Liver (tissue), 8 donors: ENCODE measurements at regions not wholly inside any gene's neighbourhood (a gene's known extent, or its start where the extent isn't known, plus 50 kb on each side); places are given as distances from the start of the nearest gene placed in this dataset.

Experiments used
- DNase-seq: peaks from one replicate; pipeline ENCODE4 v3.0.0-alpha.2; 2017; ENCODE audit warnings: low spot score
- H3K27ac ChIP-seq, 2 donors: one replicate each; pipeline ENCODE4 v1.7.0; 2013; ENCODE audit warnings: inconsistent platforms in 2 of 2, low read length in 2 of 2, control low read depth in 1 of 2, low read depth in 1 of 2, mild to moderate bottlenecking in 1 of 2
- H3K27me3 ChIP-seq, 4 donors: one replicate each; pipeline versions ENCODE4 v1.6.1 to v1.7.0; 2013; ENCODE audit warnings: low read length in 3 of 4, inconsistent platforms in 1 of 4, mild to moderate bottlenecking in 1 of 4, moderate library complexity in 1 of 4; ENCODE audit not compliant: control insufficient read depth in 4 of 4, insufficient read depth in 4 of 4
- H3K36me3 ChIP-seq, 4 donors: one replicate each; pipeline versions ENCODE4 v1.6.1 to v1.7.0; 2013; ENCODE audit warnings: low read length in 3 of 4, mild to moderate bottlenecking in 3 of 4, low read depth in 1 of 4, moderate library complexity in 1 of 4; ENCODE audit not compliant: control insufficient read depth in 4 of 4, insufficient read depth in 3 of 4
- H3K4me1 ChIP-seq, 4 donors: one replicate each; pipeline versions ENCODE4 v1.6.1 to v1.7.0; 2013; ENCODE audit warnings: low read length in 3 of 4, mild to moderate bottlenecking in 3 of 4, moderate library complexity in 1 of 4; ENCODE audit not compliant: control insufficient read depth in 4 of 4, insufficient read depth in 4 of 4
- H3K4me3 ChIP-seq, 3 donors: one replicate each; pipeline versions ENCODE4 v1.6.1 to v1.7.0; 2013; ENCODE audit warnings: low read length in 3 of 3, control low read depth in 1 of 3, low read depth in 1 of 3, mild to moderate bottlenecking in 1 of 3
- H3K9ac ChIP-seq, 2 donors: one replicate each; pipeline ENCODE4 v1.7.0; 2013; ENCODE audit warnings: low read length in 2 of 2, mild to moderate bottlenecking in 2 of 2, moderate library complexity in 2 of 2, control low read depth in 1 of 2, low read depth in 1 of 2
- H3K9me3 ChIP-seq, 4 donors: one replicate each; pipeline versions ENCODE4 v1.6.1 to v1.7.0; 2013; ENCODE audit warnings: low read length in 3 of 4; ENCODE audit not compliant: control insufficient read depth in 4 of 4
- ATF3 ChIP-seq: IDR thresholded peaks from 2 replicates; pipeline ENCODE4 v1.6.1; 2016; ENCODE audit warnings: antibody characterized with exemption
- CTCF ChIP-seq: fragments of 150-350 bp; IDR thresholded peaks from 2 replicates; pipeline ENCODE4 v1.5.1; 2017; ENCODE audit warnings: improper control_type of control experiment, low read depth, low read length; ENCODE audit not compliant: missing input control
- EGR1 ChIP-seq, 2 donors: IDR thresholded peaks; 2 replicates each; pipeline ENCODE4 v1.6.1; 2016 to 2018; ENCODE audit warnings: antibody characterized with exemption in 2 of 2, low read depth in 2 of 2
- FOXA1 ChIP-seq: IDR thresholded peaks from 2 replicates; pipeline ENCODE4 v1.6.1; 2016; ENCODE audit warnings: antibody characterized with exemption
- FOXA2 ChIP-seq: IDR thresholded peaks from 2 replicates; pipeline ENCODE4 v1.6.1; 2016; ENCODE audit warnings: antibody characterized with exemption
- GABPA ChIP-seq, 2 donors: IDR thresholded peaks in 1 of 2; conservative IDR thresholded peaks in 1 of 2; 2 replicates each; pipeline ENCODE4 v1.6.1; 2016; ENCODE audit warnings: antibody characterized with exemption in 2 of 2, mild to moderate bottlenecking in 1 of 2, moderate library complexity in 1 of 2
- HNF4A ChIP-seq, 2 donors: conservative IDR thresholded peaks; 2 replicates each; pipeline ENCODE4 v1.6.1; 2016; ENCODE audit warnings: antibody characterized with exemption in 2 of 2, mild to moderate bottlenecking in 2 of 2
- HNF4G ChIP-seq: IDR thresholded peaks from 2 replicates; pipeline ENCODE4 v1.6.1; 2016; ENCODE audit warnings: antibody characterized with exemption
- JUND ChIP-seq, 2 donors: IDR thresholded peaks; 2 replicates each; pipeline ENCODE4 v1.6.1; 2016; ENCODE audit warnings: antibody characterized with exemption in 2 of 2
- MAX ChIP-seq: IDR thresholded peaks from 2 replicates; pipeline ENCODE4 v1.6.1; 2016; ENCODE audit warnings: antibody characterized with exemption
- NR2F2 ChIP-seq: IDR thresholded peaks from 2 replicates; pipeline ENCODE4 v1.6.1; 2016; ENCODE audit warnings: antibody characterized with exemption
- RAD21 ChIP-seq, 2 donors: IDR thresholded peaks; 2 replicates each; pipeline ENCODE4 v1.6.1; 2016; ENCODE audit warnings: antibody characterized with exemption in 2 of 2, mild to moderate bottlenecking in 2 of 2
- REST ChIP-seq: IDR thresholded peaks from 2 replicates; pipeline ENCODE4 v1.6.1; 2016; ENCODE audit warnings: antibody characterized with exemption, mild to moderate bottlenecking
- RXRA ChIP-seq, 2 donors: IDR thresholded peaks; 2 replicates each; pipeline ENCODE4 v1.6.1; 2017 to 2018; ENCODE audit warnings: antibody characterized with exemption in 2 of 2, mild to moderate bottlenecking in 1 of 2
- SP1 ChIP-seq: IDR thresholded peaks from 2 replicates; pipeline ENCODE4 v1.6.1; 2018; ENCODE audit warnings: antibody characterized with exemption, mild to moderate bottlenecking
- TAF1 ChIP-seq: conservative IDR thresholded peaks from 2 replicates; pipeline ENCODE4 v1.6.1; 2016; ENCODE audit warnings: antibody characterized with exemption, mild to moderate bottlenecking
- YY1 ChIP-seq: IDR thresholded peaks from 2 replicates; pipeline ENCODE4 v1.6.1; 2016; ENCODE audit warnings: antibody characterized with exemption, mild to moderate bottlenecking
- ZBTB33 ChIP-seq: IDR thresholded peaks from 2 replicates; pipeline ENCODE4 v1.6.1; 2016; ENCODE audit warnings: antibody characterized with exemption
- WGBS: extraction: QIAGEN DNeasy Blood & Tissue Kit; methylation state at CpG from one replicate; pipeline ENCODE4 v1.1.7; 2013; 5-methylcytosine and 5-hydroxymethylcytosine counted together
- donor health status: healthy.
- donor health status: healthy.
- donor health status: healthy.
- donor health status: healthy.
- donor health status: healthy.

GRCh38 chr4:145266881-145267280 lies 86.5 kb upstream of the OTUD4 start:
- H3K36me3 ChIP-seq: no peaks in the 10 kb centered on the region
- 81% methylated on average over 2 of the region's 2 CpGs for WGBS
- TF ChIP-seq ATF3: no peak
- no peak for TF ChIP-seq NR2F2
- no peak for TF ChIP-seq FOXA2
- no peak for TF ChIP-seq REST
- TF ChIP-seq ZBTB33: no peak
- no peak for TF ChIP-seq SP1
- no peak for TF ChIP-seq YY1
- TF ChIP-seq TAF1: no peak
- TF ChIP-seq MAX: no peak
- no peak for TF ChIP-seq HNF4G
- TF ChIP-seq RXRA (IDR thresholded peaks at IDR 0.05): no peak
- TF ChIP-seq HNF4A (conservative IDR thresholded peaks at IDR 0.05): no peak
- TF ChIP-seq FOXA1: no peak
- TF ChIP-seq GABPA (IDR thresholded peaks at IDR 0.05 in 1 of 2, conservative IDR thresholded peaks at IDR 0.05 in 1 of 2): no peak
- TF ChIP-seq CTCF: no peak
- no peak for TF ChIP-seq JUND (IDR thresholded peaks at IDR 0.05)
- H3K9me3 ChIP-seq: no peaks in the 10 kb centered on the region
- H3K4me1 ChIP-seq: peaks cover 0 to 3% (median 2%) of the 10 kb centered on the region in 4 donors
- DNase-seq: no peak
- no peak overlapping the region for H3K27ac ChIP-seq
- H3K4me3 ChIP-seq: no peak overlapping the region
- H3K27me3 ChIP-seq: no peaks in the 10 kb centered on the region
- H3K9ac ChIP-seq: no peak overlapping the region

GRCh38 chr4:145260091-145260490 lies 79.7 kb upstream of the OTUD4 start:
- H3K27ac ChIP-seq: no peak overlapping the region
- no peaks in the 10 kb centered on the region for H3K4me1 ChIP-seq
- H3K4me3 ChIP-seq: no peak overlapping the region
- no peaks in the 10 kb centered on the region for H3K27me3 ChIP-seq
- WGBS: 86% methylated on average over 3 of the region's 3 CpGs
- no peaks in the 10 kb centered on the region for H3K9me3 ChIP-seq
- no peak for DNase-seq
- no peak overlapping the region for H3K9ac ChIP-seq
- H3K36me3 ChIP-seq: no peaks in the 10 kb centered on the region
- TF ChIP-seq EGR1 (IDR thresholded peaks at IDR 0.05; ENCODE audit: low read depth in 2 of 2): no peak
- TF ChIP-seq FOXA1: no peak
- no peak for TF ChIP-seq JUND (IDR thresholded peaks at IDR 0.05)
- TF ChIP-seq FOXA2: no peak
- TF ChIP-seq ZBTB33: no peak
- no peak for TF ChIP-seq RAD21 (IDR thresholded peaks at IDR 0.05)
- no peak for TF ChIP-seq RXRA (IDR thresholded peaks at IDR 0.05)
- TF ChIP-seq HNF4A (conservative IDR thresholded peaks at IDR 0.05): no peak
- TF ChIP-seq TAF1: no peak
- no peak for TF ChIP-seq GABPA (IDR thresholded peaks at IDR 0.05 in 1 of 2, conservative IDR thresholded peaks at IDR 0.05 in 1 of 2)
- TF ChIP-seq HNF4G: no peak
- TF ChIP-seq CTCF: no peak
- TF ChIP-seq YY1: no peak
- no peak for TF ChIP-seq ATF3
- no peak for TF ChIP-seq MAX
